Gastrocnemius medialis (tissue), 4 donors: ENCODE measurements at regions not wholly inside any gene's neighbourhood (a gene's known extent, or its start where the extent isn't known, plus 50 kb on each side); places are given as distances from the start of the nearest gene placed in this dataset.

ENCODE experiments used
- POLR2A ChIP-seq, 2 donors: fragments of 450-650 bp; IDR thresholded peaks; one replicate each; pipeline ENCODE4 v1.6.1; 2017; ENCODE audit warnings: antibody characterized with exemption in 2 of 2, mild to moderate bottlenecking in 2 of 2, moderate library complexity in 2 of 2
- TF ChIP-seq, protein P1 (sequence below), 5 experiments: fragments of 450-650 bp in 3 of 5; fragments of 200-600 bp in 2 of 5; sonication (generic) in 2 of 5; IDR thresholded peaks in 4 of 5; conservative IDR thresholded peaks in 1 of 5; 1 replicate in 4 of 5; 2 replicates in 1 of 5; pipeline ENCODE4 v1.5.1; 2016 to 2019; ENCODE audit warnings: antibody characterized with exemption in 5 of 5, mild to moderate bottlenecking in 3 of 5, moderate library complexity in 3 of 5

DNA sequence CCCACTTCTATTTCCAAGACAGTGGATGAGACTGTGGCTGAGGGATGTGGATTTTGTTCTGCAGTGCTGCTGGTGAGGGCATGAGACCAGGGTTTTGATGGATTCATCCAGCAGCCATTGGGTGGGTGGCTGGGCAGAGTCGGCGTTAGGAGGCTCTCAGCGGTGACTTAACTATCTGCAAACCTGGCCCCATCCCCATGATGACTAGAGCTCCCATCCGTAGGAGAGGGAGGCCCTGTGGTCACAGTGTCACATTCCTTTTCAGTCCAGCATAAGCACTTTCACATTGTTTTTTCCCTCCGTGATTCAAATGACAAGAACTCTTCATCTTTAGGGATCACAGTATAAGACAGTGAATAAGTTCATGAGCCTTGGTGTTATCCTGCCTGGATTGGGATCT lies 60.4 kb upstream of the SPRY4 start:
- no peak for TF ChIP-seq POLR2A (IDR thresholded peaks at IDR 0.05)
- TF ChIP-seq, protein P1, sequence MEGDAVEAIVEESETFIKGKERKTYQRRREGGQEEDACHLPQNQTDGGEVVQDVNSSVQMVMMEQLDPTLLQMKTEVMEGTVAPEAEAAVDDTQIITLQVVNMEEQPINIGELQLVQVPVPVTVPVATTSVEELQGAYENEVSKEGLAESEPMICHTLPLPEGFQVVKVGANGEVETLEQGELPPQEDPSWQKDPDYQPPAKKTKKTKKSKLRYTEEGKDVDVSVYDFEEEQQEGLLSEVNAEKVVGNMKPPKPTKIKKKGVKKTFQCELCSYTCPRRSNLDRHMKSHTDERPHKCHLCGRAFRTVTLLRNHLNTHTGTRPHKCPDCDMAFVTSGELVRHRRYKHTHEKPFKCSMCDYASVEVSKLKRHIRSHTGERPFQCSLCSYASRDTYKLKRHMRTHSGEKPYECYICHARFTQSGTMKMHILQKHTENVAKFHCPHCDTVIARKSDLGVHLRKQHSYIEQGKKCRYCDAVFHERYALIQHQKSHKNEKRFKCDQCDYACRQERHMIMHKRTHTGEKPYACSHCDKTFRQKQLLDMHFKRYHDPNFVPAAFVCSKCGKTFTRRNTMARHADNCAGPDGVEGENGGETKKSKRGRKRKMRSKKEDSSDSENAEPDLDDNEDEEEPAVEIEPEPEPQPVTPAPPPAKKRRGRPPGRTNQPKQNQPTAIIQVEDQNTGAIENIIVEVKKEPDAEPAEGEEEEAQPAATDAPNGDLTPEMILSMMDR (IDR thresholded peaks at IDR 0.05 in 4 of 5, conservative IDR thresholded peaks at IDR 0.05 in 1 of 5): no peak
